ENCODE measurements at regions not wholly inside any gene's neighbourhood (a gene's known extent, or its start where the extent isn't known, plus 50 kb on each side); places are given as distances from the start of the nearest gene placed in this dataset.
"Not testable (repeated sequence)": the region's sequence is repeated elsewhere in the genome, so short reads cannot be mapped to it uniquely, and the experiment has no call there.

DNA sequence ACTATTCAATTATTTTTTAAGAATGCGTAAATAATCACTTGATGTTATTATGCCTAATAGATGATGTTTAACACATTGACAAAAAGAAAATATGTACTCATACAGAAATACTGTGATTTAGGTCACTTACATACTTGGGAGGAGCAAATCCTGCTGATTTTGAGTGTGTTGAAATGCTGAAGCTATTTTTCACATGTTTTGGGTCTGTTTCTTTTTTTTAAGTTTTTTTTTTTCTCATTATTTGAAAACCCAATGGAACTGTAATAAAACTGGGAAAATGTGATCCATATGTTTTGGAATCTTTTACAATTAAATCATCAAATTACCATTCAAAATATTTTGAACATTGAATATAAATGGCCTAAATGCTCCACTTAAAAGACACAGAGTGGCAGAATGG, 366.2 kb upstream of the ADAMTS5 start:
- no peak for DNase-seq (ENCODE audit: low read depth in 3 of 3)

DNA sequence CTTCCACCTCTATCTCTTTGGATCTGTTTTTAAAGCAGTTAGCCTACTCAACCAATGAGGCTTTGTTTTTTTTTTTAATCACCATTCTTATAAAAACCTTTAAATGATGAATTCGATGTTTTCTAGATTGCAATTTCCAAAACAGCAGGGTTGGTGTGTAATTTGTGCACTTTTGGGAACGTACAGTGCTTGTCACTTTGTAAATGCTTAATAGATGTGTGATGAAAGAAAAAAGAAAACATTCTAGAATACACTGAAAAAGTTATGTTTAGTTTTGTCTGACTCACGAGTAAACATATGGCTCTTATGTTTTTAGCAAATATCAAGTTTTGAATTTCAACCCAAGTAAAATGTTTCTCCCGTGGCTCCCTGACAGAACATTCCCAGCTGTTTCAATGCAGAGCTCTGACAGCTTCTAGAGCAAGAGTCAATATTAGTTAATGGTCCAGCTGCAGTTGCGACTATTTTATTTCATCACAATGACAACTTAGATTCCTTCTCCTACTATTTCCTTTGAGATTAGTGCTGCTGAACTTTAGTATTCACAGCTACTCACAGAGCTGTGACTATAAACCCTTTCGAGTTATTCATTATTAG, 362.5 kb upstream of the ADAMTS5 start:
- no peak for DNase-seq (ENCODE audit: low read depth in 3 of 3)

DNA sequence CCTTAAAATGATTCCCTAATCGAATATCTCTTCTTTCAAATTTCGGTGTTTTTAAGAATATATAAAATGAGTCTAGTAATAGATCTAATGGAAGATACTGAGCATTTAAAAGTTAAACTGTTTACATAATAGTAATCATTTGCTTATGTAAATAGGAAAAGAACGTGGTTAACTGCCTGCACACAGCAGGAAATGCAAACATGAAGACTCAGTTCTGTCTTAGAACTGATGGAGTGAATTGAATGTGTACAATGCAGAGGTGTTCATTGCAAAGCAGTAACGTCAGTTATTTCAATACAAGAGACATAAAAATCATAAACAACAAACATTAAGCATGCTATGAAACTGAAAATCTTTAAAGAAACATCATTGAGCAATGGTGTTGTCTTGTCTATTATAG, 359.4 kb upstream of the ADAMTS5 start:
- DNase-seq (ENCODE audit: low read depth in 3 of 3), result no peak

DNA sequence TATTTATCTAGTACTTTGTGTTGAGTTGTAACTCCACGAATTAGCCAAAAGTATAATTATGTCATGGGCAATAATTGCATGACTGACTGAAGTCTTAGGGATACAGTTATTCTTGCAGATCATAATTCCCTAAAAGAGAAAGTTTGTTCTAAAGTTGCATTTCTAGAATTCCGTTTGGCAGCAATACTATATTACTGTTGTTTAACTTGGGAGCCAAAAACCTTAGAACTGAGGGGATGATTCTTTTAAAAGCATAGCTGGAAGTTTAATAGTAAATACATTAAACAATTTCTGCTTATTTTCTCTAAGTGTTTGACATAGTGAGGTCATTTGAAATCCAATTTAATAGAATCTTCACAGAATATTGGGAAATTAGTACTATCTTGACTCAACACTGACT, 356.4 kb upstream of the ADAMTS5 start:
- no peak for DNase-seq (ENCODE audit: low read depth in 3 of 3)

DNA sequence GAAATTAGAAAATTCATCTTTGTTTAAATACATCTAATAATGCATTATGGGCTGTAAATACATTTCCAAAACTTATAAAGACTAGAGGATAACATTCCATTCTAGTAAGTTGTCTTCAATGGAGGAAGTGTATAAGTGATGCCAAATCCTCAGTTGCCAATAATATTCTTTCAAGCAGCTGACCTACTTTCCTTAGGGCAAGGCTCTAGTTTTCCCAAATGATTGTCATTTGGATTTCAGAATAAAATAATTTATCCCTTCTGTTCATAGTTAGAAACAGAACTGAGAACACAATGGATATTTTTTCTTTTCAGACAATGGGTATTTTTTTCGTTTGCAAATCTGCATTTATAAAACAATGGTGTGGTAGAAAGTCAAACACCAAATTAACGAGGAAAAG, 354.9 kb upstream of the ADAMTS5 start:
- DNase-seq (ENCODE audit: low read depth in 3 of 3), result no peak

DNA sequence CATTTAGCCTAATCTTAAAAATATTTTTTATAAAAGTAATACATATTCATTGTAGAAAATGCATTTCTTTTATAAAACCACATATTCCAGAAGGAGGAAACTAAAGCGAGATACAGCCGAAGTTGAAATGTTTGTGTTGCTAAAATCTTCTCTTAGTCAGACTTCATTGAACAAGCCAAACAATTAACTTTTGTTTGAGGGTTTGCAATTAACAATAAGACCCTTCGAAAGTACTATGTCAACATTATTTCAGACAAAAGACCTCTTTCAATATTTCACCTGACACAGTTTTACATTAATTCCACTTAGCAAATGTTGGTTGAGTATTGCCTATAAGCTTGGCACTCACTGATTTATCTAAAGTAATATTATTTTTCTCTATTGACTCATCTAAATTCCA, 354.0 kb upstream of the ADAMTS5 start:
- DNase-seq (ENCODE audit: low read depth in 3 of 3), result no peak

DNA sequence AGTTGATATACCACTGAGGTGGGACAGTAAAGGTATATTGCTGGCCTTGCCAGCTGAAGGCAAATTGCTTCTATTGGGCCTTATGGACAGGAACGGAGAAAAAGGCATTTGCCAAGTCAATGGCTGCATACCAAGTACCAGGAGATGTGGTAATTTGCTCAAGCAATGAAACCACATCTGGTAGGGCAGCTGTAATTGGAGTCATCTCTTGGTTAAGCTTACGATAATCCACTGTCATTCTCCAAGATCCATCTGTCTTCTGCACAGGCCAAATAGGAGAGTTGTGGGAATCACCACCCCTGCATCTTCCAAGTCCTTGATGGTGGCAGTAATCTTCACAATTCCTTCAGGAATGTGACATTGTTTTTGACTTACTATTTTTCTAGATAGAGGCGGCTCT, 350.7 kb upstream of the ADAMTS5 start:
- DNase-seq (ENCODE audit: low read depth in 3 of 3), result not testable (repeated sequence)

DNA sequence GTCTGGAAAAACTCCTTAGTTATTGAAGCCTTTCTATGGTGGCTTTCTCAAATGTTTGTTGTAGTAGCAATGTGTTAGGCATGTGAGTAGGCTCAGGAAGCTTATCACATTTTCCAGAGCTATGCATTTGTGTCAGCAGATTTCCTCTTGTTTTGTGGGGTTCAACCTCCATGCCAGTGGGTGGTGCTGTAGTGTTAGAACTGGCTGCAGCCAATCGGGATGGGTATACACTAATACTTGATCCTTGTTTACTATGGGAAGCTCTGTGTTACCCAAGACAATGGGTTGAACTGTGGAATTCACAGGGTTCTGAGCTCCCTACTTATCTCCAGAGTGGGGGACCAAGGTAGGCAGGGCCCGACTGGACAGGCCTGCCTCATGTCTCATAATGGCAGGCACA, 348.5 kb upstream of the ADAMTS5 start:
- no peak for DNase-seq (ENCODE audit: low read depth in 3 of 3)

DNA sequence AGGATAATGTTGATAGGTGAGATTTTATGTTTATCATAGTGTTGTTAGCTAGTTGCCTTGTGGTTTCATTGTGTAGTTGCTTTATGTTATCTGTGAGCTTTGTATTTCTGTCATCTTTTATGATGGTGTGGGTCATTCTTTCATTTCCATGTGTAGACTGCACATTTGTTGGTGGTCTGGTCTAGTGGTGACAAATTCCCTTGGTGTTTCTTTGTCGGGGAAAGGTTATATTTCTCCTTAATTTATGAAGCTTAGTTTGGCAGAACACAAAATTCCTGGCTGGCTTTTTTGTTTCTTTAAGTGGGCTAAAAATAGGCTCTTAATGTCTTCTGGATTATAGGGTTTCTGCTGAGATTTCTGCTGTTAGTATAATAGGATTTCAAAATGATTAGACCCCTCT, 347.2 kb upstream of the ADAMTS5 start:
- DNase-seq (ENCODE audit: low read depth in 3 of 3), result no peak

DNA sequence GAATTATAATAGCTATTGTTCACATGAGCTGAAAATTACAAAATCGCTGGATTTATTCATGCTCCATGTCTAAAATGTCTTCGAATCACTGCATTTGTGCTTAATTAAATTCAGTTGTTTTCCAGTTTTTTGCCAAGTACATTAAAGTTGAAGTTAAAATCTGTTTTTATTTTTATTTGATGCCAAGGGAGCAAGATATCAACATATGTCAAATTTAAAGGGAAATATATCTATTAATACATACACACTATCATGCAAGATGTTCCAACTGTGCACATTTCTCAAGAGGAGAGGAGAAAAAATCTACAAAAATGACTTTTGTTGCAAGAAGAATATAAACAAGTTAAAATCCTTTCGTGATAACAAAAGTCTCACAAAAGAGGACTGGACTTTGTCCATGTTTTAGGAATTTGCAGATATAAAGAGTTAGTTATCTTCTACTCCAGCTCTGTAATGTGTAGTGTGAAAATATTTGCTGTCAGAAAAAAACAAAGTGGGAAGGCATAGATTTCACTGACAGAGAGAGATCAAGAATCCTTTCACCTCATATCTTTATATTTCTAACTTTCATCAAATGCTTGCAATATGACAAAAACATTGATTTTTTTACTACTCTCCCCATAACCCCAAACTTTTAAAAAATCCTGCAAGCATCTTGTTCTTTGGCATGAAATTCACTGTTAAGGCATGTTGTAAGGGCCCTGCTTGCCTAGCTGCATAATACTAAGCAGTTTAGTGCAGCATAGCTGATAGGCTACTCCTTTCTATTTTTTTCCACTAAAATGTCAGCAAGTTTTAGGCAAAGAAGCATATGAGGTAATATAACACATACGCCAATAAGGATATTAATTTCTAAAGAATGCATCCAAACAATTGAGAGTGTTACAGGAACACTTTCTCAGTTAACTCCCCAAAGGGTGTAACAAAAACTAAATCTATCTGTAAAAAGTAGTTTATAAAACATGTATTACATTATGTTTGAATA, 340.2 kb upstream of the ADAMTS5 start:
- no peak for DNase-seq (ENCODE audit: low read depth in 3 of 3)

DNA sequence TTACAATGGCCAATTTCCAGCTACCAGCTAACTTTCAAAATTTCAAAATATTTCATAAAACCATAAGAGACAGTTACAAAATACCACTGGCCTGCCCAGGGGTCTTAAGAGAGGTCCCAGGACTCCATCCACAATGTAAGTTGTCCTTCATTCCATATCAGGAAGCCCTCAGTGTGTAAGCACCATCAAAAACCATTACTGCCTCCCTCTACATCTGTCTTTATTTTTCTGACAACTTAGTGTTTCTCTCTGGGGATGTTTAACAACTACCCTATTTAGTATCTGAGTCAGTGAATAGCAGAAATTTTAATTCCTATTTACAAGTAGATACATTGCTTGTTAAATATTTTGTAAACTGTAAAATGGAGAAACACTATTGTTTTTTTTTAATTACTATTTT, 339.3 kb upstream of the ADAMTS5 start:
- no peak for DNase-seq (ENCODE audit: low read depth in 3 of 3)

DNA sequence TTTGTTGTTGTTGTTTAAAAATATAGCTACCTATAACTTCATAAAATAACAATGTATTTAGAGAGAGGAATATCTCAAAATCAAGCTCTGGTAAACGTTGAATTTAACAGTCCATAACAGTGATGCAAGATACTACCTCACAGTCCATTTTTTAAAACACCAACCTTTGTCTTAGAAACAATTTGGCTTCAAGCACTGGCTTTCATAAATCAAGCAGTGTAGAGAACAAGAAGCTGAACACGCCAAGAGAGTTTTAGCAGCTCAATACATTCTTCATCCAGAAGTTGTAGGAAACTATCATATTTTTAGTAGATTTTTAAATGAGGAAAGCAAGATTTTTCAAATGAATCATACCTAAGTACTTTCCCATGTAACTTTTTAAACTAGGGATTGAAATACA, 334.3 kb upstream of the ADAMTS5 start:
- DNase-seq (ENCODE audit: low read depth in 3 of 3), result no peak

DNA sequence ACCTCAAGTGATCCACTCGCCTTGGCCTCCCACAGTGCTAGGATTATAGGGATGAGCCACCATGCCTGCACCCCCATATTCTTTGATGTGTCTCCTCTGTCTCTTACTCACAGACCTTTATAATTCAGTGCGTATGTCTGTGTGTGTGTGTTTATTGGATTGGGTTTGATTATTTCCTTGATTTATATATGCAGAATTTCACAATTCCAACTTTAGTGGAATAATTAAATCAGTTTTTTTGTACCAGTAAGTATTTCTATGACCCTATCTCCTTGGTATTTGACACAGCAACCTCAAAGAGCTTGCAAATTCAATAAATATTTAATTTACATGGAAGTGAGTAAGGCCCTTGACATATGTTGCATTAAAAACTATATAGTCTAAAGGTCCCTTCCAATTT, 333.9 kb upstream of the ADAMTS5 start:
- no peak for DNase-seq (ENCODE audit: low read depth in 3 of 3)

DNA sequence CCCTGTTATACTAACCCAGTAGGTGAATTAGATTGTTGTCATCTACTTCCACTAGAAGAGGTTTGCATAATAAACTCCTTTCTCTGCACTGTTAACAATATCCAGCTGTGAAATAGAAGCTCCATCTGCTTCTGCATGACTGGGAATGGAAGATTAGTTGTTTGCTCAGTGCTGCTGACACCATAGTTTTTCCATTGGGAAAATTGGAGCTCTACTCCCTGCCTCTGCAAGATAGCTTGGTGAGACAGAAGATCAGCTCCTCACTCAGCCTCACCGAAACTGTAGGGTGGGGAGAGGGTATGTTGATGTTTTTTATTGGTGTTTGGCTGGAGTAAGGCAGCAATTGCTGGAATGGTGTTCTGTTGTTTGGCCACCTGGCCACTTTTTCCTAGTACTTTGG, 331.6 kb upstream of the ADAMTS5 start:
- DNase-seq (ENCODE audit: low read depth in 3 of 3), result no peak

DNA sequence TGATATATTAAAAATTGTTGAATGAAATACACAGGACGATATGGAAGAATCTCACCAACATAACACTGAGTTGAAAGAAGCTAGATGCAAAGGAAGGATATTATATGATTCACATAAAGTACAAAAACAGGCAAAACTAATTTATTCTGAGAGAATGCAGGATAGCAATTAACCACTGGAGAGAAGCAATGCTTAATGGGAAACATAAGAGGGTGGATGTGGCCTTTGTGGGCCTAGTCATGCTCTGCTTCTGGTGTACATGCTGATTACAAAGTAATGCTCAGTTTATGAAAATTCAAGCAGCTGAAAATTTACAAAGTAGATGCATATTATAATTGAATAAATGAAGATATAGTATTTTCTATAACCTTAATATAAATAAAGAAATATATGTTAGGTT, 326.4 kb upstream of the ADAMTS5 start:
- DNase-seq (ENCODE audit: low read depth in 3 of 3), result no peak

DNA sequence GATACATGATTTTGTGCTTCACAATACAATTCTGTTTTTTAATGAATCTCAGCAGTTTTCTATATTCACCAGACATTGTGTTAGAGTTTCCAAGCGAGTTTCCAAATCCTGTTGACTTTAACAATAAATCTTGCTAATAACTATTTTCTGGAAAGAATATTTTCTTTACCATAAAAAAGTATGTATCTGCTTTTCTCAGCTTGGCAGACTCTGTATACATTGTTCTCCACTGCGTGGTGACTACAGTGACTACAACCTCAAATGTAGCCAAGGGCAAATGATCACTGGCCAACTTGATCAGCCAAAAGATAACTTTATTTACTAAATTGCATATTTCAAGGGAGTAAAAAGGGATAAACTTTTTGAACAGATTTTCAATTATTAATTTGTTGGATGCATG, 325.9 kb upstream of the ADAMTS5 start:
- no peak for DNase-seq (ENCODE audit: low read depth in 3 of 3)

DNA sequence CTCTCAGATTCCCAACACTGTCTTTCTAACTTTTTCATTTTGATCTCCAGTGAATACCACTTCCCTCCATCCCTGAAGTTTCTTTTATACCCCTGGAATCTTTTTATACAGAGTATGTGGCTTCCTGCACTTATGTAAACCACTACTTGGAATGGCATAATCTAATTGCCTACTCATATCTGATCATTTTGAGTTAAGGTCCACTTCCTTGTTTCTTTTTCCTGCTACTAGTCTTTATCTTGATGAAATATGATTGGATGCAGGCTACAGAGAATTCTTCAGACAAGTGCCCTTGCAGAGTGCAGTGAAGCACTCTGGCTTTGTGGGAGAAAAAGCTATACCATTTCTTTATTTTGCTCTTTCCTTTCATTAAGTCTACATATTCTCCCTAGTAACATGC, 325.3 kb upstream of the ADAMTS5 start:
- no peak for DNase-seq (ENCODE audit: low read depth in 3 of 3)

DNA sequence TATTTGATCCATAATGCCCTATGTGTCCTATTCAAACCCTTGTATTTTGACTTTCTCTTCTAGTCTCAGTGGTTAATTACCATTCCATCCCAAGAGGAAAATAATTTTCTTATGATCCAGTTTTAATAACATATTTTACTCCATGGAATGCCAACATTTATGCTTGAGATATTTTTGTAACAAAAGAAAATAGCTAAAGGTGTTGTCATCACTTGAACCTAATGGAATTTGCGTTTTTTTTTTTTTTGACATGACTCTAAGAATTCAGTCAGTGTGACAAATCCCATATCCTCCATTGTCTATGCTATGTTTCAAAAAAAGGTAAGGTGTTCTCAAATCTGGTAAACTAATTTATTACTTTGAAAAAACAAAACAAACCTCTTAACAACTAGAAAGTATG, 324.1 kb upstream of the ADAMTS5 start:
- DNase-seq (ENCODE audit: low read depth in 3 of 3), result no peak

DNA sequence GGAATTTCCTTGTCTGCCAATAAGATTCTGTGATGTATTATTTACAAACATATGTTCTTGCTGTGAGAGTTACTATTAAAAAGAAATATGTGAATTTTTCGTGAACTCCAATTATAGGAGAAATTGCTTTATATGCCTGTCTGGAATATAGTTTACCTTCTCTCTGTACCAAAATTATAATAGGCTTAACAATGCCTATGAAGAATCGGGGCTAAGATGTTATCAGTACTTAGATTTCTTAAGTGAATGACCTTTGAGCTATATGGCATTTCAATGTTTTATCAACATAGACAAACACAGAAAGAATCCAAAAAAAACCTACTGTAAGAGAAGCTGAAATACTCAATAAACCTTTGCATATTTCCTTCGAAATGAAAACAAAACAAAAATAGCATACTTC, 323.1 kb upstream of the ADAMTS5 start:
- no peak for DNase-seq (ENCODE audit: low read depth in 3 of 3)

DNA sequence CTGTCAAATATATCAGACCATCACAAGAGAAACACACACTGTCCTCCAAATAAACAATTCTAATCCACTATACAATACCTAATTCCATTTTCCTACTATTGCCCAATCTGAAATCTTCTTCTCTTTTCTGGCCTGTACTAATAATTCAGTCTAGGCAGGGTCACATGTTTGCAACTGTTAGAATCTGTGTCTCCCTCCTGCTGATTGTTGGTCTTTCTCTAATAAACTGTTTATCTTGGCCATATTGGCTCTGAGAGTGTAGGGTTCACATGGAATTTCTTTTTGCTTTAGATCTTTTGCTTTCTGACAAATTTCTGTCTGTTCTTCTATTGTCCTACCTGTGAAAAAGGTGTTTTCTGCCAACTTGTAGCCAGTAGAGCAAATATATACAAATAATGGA, 319.9 kb upstream of the ADAMTS5 start:
- DNase-seq (ENCODE audit: low read depth in 3 of 3), result no peak

DNA sequence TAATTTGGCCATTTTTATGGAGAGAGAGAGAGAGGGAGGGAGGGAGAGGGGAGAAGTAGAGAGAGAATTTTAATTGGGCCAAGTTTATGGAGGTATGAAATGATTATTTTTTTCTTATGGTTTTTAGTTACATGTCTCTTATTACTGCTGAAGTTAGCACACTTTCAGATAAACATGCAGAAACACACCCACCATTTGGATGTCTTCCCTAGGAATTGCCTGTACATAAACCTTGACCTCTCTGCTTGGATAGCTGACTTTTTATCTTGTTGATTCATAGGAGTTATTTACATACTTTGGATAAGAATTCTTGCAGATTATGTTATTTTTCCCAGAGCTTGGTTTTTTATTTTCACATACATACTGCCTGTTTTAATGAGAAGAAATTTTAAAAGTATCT, 310.2 kb upstream of the ADAMTS5 start:
- no peak for DNase-seq (ENCODE audit: low read depth in 3 of 3)

DNA sequence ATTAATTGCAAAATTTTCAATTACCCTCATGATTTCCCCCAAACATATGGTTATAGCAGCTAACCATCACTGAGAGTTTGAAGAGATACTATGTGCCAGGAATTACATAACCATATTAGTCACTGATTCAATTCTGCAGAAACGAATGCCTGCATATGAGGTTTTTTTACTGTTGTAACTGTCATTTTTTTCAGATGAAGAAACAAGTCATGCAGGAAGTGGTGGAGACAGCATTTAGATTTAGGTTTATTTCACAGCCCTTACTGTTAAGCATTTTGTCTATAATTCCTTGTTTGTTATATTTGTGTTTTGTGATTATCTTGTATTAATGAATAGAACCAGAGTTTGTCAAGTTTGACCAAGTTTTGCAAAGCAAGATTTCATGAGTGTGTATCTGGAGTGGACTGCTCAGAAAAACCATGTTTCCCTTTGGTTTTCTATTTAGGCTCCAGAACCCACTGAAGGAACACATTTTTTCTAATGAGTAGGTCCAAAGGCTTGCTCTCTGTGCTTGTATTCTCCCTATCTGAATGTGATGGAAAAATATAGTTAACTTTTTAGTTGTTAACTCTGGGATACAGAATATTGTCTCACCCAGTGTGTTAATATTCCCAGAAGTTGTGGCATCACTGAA, 308.5 kb upstream of the ADAMTS5 start:
- no peak for DNase-seq (ENCODE audit: low read depth in 3 of 3)

DNA sequence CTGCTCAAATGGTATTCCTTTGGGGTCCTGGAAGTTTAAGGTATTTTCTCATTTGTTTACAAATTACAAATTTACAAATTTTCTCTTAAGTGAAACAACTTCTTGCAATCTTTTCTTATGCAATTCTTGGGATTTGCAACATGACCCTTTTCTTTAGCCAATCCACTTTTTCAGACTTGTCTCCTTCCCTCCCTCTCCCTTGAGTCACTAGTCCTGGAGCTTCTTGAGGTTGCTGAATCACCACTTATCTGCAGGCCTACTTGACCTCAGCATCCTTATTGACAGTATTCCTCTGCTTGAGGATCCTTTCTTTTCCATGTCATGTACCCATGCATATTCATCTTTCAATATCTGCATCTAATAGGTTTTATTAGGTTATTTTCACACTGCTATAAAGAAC, 302.8 kb upstream of the ADAMTS5 start:
- no peak for DNase-seq (ENCODE audit: low read depth in 3 of 3)
